GM21619 (cell line): ENCODE measurements at regions not wholly inside any gene's neighbourhood (a gene's known extent, or its start where the extent isn't known, plus 50 kb on each side); places are given as distances from the start of the nearest gene placed in this dataset.
"Not testable (repeated sequence)": the region's sequence is repeated elsewhere in the genome, so short reads cannot be mapped to it uniquely, and the experiment has no call there.

Experiments
- ATAC-seq: cut with Tn5 transposase; IDR thresholded peaks from one replicate; pipeline ENCODE4 v1.9.1; 2021; ENCODE audit not compliant: unreplicated experiment

DNA sequence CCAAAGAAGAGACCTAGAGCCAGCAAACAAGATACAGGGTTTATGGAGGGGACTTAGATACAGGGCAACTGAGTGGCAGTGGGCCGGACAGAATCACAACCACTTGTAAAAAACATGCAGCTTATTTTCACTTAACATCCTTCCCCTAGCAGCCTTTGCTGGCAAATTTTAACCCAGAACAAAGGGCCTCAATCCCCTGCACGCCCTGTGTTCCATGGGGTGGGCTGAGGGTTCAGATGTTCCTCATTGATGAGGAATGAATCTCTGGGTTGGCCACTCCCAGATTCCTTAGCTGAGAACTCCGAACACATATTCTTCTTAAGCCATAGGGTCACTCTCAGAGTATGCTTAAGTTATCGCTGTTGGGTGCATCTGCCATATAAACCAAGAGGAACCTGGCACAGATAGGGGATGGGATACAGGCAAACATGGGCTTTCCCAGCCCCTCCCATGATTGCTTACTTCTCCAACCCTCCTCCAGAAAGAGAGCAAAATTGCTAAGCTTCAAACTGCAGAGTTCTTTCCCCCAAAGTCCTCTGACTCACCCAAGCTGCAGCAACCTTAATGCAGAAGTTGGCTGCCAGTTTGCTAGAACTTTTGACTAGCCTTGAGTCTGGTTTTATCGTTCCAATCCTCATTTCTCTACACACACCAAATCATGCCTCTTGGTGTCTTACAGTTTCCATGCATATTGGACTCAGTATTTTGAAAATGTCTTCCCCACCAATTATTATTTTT, 146.9 kb downstream of the CD47 start:
- no peak for ATAC-seq

DNA sequence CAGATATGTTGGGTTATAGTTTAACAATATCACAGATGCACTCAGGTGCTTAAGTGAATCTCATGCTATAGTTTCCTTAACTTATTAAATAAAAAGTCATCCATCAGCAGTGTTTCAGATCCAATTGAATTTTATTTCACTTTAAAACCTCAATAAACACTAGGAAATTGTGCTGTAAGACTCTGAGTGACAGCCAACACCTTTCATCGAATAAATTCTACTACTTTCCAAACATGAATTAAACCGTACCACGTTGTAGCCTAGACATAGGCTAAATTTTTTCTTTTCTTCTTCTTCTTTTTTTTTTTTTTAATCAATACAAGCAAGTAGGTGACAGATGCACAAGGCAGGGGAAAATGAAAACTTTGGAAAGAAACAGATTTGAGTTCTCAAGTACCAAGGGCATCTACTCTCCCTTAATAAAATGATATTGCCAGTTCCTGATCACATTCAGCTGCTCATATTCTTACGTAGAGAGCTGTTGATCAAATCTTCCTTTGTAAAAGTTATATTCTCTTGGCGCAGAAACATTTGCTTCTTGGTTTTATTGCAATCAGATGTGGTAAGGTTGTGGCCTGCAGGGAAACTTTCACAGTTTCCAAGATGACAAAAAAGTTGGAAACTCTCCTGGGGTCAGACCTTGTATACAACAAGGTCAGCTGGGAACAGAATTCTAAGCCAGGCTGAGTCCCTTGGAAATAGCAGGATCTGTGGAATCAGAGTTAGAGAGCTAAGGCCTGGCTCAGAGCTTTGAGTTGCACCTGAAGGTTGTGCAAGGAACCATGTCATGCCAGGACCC, 147.7 kb downstream of the CD47 start:
- ATAC-seq = no peak

DNA sequence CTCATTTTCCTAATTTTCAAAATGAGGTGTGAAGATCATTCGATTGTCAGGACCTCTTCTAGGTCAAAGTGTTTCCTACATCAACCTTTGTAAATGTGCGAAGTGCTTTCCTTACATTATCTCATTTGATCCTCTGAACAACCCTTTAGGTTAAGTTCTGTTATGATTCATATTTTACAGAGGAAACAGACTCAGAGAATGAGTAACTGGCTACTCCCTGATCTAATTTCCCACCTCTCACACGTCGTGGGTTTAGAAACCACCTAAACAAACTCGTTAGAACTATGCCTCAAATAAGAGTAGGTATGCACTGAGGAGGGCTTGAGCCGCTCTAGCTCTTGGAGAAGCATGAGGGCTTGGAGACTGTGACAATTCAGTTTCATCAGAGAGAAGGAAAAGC, 148.6 kb downstream of the CD47 start:
- no peak for ATAC-seq

DNA sequence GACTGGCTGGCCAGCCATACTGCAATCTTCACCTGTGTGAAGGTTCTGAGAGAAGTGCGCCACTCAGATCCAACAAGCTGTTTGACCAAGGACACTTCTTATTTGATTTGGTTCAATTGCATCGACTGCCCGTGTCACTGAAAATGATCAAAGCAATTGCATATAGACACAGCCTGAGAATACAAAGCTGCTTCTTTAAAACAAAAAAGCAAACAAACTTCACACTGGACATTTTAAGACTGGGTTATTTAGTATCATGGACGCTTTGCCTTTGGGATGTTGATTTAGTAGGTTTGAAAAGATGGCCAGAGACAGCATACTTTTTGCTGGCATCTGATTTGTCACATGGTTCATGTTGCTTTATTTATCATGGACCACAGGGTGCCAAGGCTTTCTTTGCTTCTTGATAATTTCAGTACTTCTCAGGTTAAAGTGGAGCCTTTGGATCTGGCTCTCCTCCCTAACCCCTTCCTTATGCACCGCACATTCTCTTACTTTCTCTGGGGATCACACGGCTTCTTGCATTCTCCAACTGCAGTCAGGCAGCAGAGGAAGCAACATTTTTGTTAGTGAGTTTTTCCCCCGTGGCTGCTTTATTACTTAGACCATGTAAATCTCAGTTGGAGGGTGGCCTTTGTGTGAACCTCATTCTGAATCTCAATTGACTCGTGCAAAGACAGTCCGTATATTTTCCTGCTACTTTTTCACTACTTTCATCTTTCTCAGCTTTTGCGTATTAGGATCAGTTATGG, 151.0 kb downstream of the CD47 start:
- no peak for ATAC-seq

DNA sequence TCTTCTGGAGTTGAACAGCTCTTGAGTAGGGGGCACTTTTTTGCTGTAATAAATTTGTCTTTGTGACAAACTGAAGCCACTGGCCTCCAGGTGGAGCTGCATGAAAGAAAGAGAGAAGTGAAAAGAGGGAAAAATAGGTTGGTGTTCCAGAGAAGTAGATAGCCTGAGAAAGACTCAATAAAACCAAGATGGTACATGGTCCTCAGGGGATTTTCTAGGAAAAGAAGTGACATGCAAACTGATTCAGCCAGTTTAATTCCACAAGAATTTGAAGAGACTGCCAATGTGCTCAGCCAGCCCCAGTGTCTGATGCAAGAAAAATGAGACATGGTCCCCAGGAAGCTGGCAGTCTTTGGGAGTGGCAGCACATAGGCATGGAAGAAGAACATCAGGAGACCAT, 152.7 kb downstream of the CD47 start:
- no peak for ATAC-seq

DNA sequence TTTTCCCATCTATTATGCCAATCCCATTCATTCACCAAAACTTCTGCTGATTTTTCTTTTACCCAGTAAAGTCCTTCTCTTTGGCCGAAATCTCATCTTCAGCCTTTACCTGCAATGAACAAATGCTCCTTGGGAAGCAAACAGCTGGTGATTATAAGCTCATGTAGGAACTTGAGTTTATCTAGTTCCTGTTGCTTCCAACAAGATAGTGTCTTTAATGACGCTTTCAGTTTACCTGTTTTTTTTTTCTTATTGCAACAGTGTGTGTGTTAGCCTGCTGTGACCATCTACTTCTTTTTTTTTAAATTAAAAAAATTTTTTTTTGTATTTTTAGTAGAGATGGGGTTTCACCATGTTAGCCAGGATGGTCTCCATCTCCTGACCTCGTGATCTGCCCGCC, 156.0 kb downstream of the CD47 start:
- no peak for ATAC-seq

DNA sequence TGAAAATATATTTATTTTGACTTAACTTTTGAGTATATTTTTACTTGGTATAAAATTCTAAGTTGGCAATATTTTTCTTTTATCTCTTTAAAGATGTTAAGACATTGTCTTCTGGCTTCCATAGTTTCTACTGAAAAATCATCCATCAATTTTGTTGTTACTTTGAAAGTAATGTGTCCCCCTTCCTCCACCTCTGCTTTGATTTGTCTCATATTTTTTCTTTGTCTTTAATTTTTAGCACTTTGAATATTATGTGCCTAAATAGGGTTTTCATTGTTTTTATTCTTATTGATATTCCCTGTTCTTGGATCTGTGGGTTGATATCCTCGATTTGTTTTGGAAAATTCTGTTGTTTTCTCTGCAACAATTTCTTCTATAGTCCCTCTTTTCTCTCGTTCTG, 157.4 kb downstream of the CD47 start:
- no peak for ATAC-seq

DNA sequence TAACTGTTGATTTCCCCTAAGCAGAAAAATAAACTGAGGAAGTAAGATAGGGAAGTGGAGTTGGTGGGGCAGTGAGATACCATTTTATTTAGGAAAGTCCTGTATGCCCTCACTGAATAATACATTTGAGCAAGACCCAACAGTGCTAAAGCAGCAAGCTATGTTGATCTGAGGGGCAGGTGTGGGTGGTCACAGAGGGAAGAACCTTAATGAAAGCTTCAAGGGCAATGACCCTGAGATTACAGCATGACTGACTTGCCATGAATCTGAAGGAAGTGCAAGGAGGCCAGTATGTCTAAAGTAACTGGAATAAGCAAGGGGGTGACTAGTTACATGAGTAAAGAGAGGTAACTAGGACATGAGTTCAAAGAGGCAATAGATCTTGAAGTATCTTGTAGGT, 159.5 kb downstream of the CD47 start:
- ATAC-seq = no peak

DNA sequence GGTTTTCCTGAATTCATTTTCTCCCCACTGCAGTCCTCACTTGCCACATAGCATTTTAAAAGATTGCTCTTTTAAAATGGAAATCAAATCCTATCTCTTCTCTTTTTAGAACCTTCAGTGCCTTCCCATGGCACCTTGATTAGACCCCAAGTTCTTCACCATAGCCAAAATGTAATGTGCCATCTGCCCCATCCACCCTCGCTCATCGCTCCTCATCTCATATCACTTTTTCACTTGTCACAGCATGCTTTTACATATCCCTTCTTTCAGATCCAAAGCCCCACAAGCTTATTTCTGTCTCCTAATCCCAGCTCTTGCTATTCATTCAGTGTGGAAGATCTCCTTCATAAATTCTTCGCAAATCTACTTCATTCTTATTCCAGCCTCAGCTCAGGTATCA, 161.7 kb downstream of the CD47 start:
- ATAC-seq = no peak

DNA sequence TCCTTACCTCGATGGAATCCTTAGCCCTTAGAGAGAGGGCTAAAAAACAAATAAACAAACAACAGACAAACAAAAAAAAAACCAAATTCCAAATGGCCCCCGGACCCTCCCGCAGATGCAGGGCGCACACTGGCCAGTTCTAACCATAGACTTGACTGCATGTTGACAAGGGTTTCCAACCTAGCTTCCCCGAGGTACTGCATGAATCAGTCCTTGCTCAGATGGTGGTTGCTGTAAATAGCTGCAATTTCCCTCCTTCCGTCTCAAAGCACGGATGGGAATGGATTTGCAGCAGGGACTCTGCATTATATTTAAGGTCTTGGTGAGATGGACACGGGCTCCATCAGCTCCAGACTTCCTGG, 162.8 kb downstream of the CD47 start:
- peak; percentile 20 for ATAC-seq

DNA sequence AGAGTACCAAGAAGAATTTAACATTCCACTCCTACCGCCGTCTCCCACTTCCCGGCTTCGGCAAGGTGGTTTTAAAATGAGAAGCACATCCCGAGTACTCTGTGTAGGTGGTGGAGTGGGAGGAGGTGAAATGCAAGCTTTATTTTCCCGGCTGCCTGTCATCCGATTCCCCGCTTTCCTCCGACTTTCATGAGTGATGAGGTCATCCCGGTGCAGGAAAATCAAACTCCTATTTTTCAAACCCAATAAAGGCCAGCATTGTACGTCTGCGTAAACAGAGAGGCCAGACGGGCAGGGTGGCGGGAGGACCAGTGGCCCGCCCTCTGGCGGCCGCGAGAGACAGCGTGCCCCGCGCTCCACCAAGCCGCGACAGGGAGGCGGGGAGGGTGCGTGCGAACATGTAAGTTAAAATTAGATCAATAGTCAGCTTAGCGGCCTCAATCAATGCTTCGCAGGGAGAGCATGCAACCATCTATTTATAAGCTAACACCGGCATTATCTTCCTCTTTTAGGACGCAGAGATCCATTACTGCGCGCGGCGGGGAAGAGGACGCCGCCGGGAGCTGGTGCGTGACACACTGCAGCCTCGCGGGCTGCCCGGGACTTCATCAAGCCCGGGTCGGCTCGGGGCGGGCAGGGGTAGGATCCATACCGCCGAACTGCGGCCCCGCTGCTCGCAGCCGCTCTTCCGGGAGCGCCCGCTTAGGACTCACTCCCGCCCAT, 163.3 kb downstream of the CD47 start:
- ATAC-seq = peak; percentile 96

DNA sequence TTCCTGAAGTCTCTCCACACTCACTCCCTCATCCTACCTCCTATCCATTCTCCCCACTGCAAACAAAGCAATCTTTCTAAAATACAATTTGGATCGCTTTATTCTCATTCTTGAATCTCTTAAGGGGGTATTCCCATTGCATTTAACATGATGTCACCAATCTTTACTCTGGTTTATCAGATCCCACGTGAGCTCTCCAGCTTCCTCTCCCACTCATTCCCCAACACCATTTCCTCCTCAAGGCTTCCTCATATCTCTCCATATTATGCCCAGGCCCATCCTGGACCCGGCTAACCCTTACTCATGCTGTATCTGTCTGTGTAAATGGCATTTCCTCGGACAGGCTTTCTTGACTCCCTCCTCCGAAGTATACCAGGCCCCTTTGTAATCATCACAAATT, 165.0 kb downstream of the CD47 start:
- no peak for ATAC-seq

DNA sequence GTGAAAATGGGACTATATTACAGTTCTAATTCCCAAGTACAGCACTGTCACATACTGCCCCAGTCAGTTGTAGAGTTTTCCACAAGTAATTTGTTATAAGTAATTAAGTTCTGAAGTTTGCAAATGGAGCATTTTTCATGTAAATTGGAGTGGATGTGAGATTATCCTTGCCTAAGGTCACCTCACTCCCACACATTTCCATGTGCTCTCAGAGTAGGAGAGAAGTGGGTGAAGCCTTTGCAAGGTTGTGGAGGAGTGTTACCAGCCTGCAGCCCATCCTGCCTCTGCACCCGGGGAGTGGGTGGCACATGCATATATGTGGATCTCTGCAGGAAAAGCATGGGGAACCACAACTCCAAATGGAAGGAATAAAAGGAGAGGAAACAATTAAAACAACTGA, 169.8 kb downstream of the CD47 start:
- ATAC-seq = no peak

DNA sequence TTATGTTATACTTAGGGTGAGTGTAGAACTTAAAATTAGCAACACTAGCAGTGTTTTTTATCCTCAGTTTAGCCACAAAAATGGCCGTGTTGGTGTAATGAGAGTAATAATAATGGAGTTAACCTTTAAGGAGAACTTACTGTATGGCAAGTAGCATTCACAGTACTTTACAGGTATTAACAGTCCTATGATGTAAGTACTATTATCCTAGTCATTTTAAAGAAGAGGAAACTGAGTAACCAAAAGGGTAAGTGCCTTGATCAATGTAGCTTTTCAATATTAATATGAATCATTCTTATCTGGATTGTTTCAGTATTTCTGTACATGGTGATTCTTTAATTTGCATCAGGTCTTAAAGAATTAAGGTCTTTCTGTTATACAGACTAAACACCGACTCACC, 170.3 kb downstream of the CD47 start:
- ATAC-seq = no peak

DNA sequence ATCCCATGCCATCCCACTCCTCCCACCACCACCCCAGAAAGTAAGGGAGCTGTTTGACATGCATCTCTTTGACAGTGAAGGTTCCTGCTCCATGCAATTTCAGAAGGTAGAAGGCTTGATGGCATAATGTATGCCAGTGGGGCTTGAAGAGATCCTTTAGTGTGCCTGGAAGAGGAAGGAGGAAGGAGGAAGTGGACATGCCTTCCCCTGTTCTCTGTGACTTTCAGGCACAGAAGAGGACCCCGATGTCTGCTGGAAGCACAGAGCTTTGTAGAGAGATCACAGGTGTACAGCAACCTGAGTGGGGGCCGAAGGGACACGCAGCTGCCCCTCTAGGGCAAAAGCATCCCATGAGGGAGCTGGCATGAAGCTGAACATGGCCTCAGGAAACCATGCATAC, 171.6 kb downstream of the CD47 start:
- ATAC-seq = no peak

DNA sequence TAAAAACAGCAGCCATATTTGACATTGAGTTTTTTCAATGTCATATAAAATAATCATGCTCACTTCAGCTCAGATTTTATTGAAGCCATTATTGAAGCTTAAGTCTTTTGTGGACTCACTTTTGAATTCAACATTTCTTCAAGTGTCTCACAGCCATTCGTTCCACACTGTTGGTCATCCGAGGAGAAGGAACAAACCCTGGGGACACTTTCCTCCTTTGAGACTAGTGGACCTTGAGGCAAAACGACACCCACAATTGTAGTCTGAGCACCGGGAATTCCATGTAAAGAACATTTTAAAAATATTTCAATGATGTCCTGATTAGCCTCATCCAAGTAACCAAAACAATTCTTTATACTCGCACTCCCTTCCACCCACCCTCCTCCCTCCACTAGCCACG, 174.7 kb downstream of the CD47 start:
- ATAC-seq = no peak

DNA sequence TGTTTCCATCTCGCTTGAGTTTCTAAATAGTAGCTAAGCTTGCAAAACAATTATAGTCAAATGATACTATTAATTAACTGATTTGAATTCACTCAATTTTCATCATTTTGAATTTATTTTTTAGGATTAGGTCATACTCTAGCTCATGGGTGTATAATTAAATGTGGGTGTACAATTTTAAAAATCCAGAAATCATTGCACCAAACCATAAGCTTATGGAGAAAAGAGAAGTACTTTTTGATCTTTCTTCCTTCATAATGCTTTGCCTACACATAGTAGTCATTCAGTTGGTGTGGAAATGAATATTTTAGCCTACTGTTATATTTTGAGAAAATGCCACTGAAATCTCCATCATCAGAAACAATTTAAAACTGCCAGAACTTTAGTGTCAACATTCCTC, 175.1 kb downstream of the CD47 start:
- ATAC-seq = no peak

DNA sequence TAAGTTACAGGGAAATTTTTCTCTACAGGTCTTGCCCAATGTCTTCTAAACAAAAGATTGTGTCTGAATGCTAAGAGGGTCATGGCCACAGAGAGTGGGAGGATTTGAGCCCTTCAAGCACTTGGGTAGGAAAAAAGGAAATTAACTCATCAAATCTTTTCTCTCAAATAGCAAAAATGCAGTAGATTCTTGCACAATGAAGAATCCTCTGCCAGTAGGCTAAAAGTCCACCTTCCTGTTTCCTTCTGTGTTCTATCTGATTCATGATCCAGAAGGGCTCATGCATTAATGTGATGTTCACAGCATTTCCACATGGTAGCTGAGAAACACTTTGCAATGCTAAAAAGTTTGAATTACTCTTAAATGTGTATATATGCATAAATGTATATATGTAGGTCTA, 177.1 kb downstream of the CD47 start:
- ATAC-seq = no peak

DNA sequence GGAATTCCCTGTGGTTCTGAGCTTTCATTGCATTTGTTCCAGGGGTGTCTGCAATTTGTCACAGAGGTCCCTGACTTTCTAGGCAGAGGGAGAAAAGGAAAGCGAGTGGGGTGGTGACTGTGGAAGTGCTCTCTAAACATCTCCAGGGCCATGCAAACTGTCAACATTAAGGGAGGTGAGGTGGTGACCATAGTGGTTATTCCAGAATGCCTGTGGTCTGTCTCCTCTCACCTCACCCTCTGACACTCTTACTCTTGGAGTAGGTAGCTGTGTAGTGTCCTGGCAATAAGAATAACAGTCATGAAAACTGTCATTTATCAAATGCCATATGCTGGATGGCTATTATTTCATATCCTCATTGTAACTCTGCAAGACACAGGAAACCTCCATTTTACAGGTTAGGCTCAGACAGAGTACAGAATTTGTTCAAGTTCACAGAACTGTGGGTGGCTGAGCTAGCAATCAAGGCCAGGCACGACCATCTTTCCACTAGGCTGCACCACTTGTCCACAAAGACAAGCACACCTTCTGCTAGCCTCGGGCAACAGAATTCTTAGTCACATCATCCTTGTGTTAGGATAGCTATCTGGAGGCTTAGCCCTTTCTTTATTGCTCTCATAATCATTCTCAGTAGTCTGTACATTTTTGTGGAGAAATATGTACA, 179.4 kb downstream of the CD47 start:
- no peak for ATAC-seq

DNA sequence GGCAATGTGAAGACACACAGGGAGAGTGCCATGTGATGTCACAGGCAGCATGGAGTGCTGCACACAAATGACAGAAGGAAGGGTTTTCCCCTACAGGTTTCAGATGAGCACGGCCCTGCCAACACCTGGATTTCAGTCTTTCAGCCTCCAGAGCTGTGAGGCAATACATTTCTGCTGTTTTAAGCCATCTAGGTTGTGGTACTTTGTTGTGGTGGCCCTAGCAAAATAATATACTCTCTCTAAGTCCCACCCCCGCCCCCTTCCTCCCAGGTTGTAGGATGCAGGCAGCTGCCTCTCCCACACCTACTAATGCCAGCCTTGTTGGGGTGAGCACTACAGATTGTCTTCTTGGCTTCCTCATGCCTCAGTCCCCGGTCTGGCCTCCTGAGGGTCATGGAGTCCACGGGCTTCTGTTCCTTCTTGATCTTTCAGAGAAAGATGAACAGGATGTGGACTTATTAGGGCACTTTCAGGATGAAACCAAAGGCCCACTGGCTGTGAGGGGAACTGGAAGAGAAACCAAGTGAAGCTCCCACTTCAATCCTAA, 180.0 kb downstream of the CD47 start:
- ATAC-seq = peak; percentile 96

DNA sequence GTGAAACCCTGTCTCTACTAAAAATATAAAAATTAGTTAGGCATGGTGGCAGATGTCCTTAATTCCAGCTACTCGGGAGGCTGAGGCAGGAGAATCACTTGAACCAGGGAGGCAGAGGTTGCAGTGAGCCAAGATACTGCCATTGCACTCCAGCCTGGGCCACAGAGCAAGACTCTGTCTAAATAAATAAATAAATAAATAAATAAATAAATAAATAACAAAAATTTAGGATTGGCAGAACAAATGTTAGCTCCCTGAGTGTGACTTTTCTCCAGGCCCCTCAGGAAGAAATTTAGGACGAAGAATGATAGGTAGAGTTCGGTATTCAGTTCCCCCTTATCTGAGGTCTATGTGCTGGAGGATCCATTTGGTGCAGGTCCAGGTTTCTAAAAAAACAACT, 181.2 kb downstream of the CD47 start:
- ATAC-seq = not testable (repeated sequence)
